NT2/D1 (cell line): ENCODE measurements at regions not wholly inside any gene's neighbourhood (a gene's known extent, or its start where the extent isn't known, plus 50 kb on each side); places are given as distances from the start of the nearest gene placed in this dataset.

Experiments used
- SUZ12 ChIP-seq: IDR thresholded peaks from 2 replicates; pipeline ENCODE4 v1.6.1; 2011; ENCODE audit not compliant: insufficient read length, insufficient read depth; ENCODE audit errors: extremely low read depth
- YY1 ChIP-seq: IDR thresholded peaks from 2 replicates; pipeline ENCODE4 v1.6.1; 2011; ENCODE audit not compliant: insufficient read length, insufficient read depth
- ZNF274 ChIP-seq: IDR thresholded peaks from 2 replicates; pipeline ENCODE4 v1.6.1; 2011; ENCODE audit warnings: mild to moderate bottlenecking, low read depth, low read length

GRCh38 chr2:212843409-212844199, 305.0 kb upstream of the ERBB4 start:
- TF ChIP-seq SUZ12 (no peak), ZNF274 (no peak), YY1 (no peak)
